Neuronal stem cell (in vitro differentiated cells): ENCODE measurements at regions not wholly inside any gene's neighbourhood (a gene's known extent, or its start where the extent isn't known, plus 50 kb on each side); places are given as distances from the start of the nearest gene placed in this dataset.

Experiments
- DNase-seq: peaks from one replicate; pipeline ENCODE4 v3.0.0-alpha.2; 2013; ENCODE audit warnings: low spot score
- H2AFZ ChIP-seq: one replicate; pipeline ENCODE4 v1.6.1; 2013; ENCODE audit warnings: mild to moderate bottlenecking, low read length, inconsistent platforms
- H2AK5ac ChIP-seq: 2 replicates; pipeline ENCODE4 v1.6.1; 2013; ENCODE audit warnings: low read depth, mild to moderate bottlenecking, inconsistent platforms, low read length, moderate library complexity, mixed read lengths
- H2BK120ac ChIP-seq: 2 replicates; pipeline ENCODE4 v1.6.1; 2013; ENCODE audit warnings: low read depth, mild to moderate bottlenecking, inconsistent platforms, low read length, moderate library complexity, mixed read lengths
- H2BK12ac ChIP-seq: one replicate; pipeline ENCODE4 v1.6.1; 2013; ENCODE audit warnings: low read length, inconsistent platforms
- H2BK15ac ChIP-seq: 2 replicates; pipeline ENCODE4 v1.6.1; 2013; ENCODE audit warnings: mild to moderate bottlenecking, low read length, inconsistent platforms, mixed read lengths
- H2BK5ac ChIP-seq: one replicate; pipeline ENCODE4 v1.6.1; 2013; ENCODE audit warnings: inconsistent platforms, mild to moderate bottlenecking, low read length, moderate library complexity
- H3K14ac ChIP-seq: one replicate; pipeline ENCODE4 v1.6.1; 2013; ENCODE audit warnings: low read length, inconsistent platforms
- H3K18ac ChIP-seq: 2 replicates; pipeline ENCODE4 v1.6.1; 2013; ENCODE audit warnings: low read length, inconsistent platforms
- H3K23ac ChIP-seq: 2 replicates; pipeline ENCODE4 v1.6.1; 2013; ENCODE audit warnings: low read depth, mild to moderate bottlenecking, mixed read lengths, low read length, inconsistent platforms; ENCODE audit not compliant: poor library complexity
- H3K27ac ChIP-seq: replicated peaks from 3 replicates; pipeline ENCODE4 v1.5.1; 2013; ENCODE audit warnings: low read length, inconsistent platforms
- H3K27me3 ChIP-seq, 3 experiments: 2 replicates each; pipeline ENCODE4 v1.6.1; 2013; ENCODE audit warnings: low read length in 3 of 3, mild to moderate bottlenecking in 2 of 3, inconsistent platforms in 1 of 3, low read depth in 1 of 3, mixed read lengths in 1 of 3, moderate library complexity in 1 of 3; ENCODE audit not compliant: control insufficient read depth in 3 of 3, insufficient read depth in 3 of 3
- H3K36me3 ChIP-seq, 2 donors: replicated peaks in 1 of 2; 2 replicates each; pipeline ENCODE4 v1.6.1; 2013; ENCODE audit warnings: low read length in 2 of 2; ENCODE audit not compliant: control insufficient read depth in 2 of 2, insufficient read depth in 2 of 2
- H3K4ac ChIP-seq: 2 replicates; pipeline ENCODE4 v1.6.1; 2013; ENCODE audit warnings: inconsistent platforms, mild to moderate bottlenecking, low read length, moderate library complexity
- H3K4me1 ChIP-seq, 2 donors: 1 replicate in 1 of 2; 2 replicates in 1 of 2; pipeline ENCODE4 v1.6.1; 2013; ENCODE audit warnings: low read length in 2 of 2, low read depth in 1 of 2; ENCODE audit not compliant: control insufficient read depth in 2 of 2, insufficient read depth in 1 of 2
- H3K4me2 ChIP-seq: one replicate; pipeline ENCODE4 v1.6.1; 2013; ENCODE audit warnings: mild to moderate bottlenecking, low read length, inconsistent platforms; ENCODE audit not compliant: insufficient read depth, poor library complexity, severe bottlenecking
- H3K4me3 ChIP-seq, 2 donors: 2 replicates each; pipeline ENCODE4 v1.5.1; 2013; ENCODE audit warnings: low read length in 2 of 2, mild to moderate bottlenecking in 2 of 2, inconsistent platforms in 1 of 2, moderate library complexity in 1 of 2
- H3K79me1 ChIP-seq: one replicate; pipeline ENCODE4 v1.6.1; 2013; ENCODE audit warnings: low read depth, mild to moderate bottlenecking, inconsistent platforms, low read length, moderate library complexity
- H3K9ac ChIP-seq: one replicate; pipeline ENCODE4 v1.6.1; 2013; ENCODE audit warnings: mild to moderate bottlenecking, low read depth, low read length, inconsistent platforms; ENCODE audit not compliant: poor library complexity
- H3K9me3 ChIP-seq, 2 donors: replicated peaks in 1 of 2; 2 replicates each; pipeline versions ENCODE3 to v1.6.1; 2013; ENCODE audit warnings: low read length in 2 of 2, mild to moderate bottlenecking in 2 of 2, inconsistent platforms in 1 of 2, low read depth in 1 of 2, mixed read lengths in 1 of 2, moderate library complexity in 1 of 2; ENCODE audit not compliant: control insufficient read depth in 2 of 2, insufficient read depth in 1 of 2
- H4K8ac ChIP-seq: one replicate; pipeline ENCODE4 v1.6.1; 2013; ENCODE audit warnings: low read depth, mild to moderate bottlenecking, inconsistent platforms, low read length, moderate library complexity
- H4K91ac ChIP-seq: one replicate; pipeline ENCODE4 v1.6.1; 2013; ENCODE audit warnings: low read length, low read depth, mild to moderate bottlenecking, inconsistent platforms; ENCODE audit not compliant: poor library complexity
- WGBS, 2 donors: extraction: QIAGEN DNeasy Blood & Tissue Kit; methylation state at CpG; one replicate each; pipeline ENCODE4 v1.1.7; 2013; ENCODE audit warnings: missing lambda C conversion rate in 2 of 2, mixed read lengths in 1 of 2; ENCODE audit not compliant: insufficient read length in 2 of 2, insufficient replicate concordance in 1 of 2; ENCODE audit errors: extremely low coverage in 2 of 2; 5-methylcytosine and 5-hydroxymethylcytosine counted together

GRCh38 chr6:91781946-91782345, 1195.1 kb upstream of the MAP3K7 start:
- Histone ChIP-seq H3K14ac (no peak overlapping the region), H3K9ac (no peak overlapping the region), H2BK15ac (no peak overlapping the region), H2BK12ac (no peak overlapping the region), H3K23ac (no peak overlapping the region), H3K9me3 (peaks cover 0 to 3% of the 10 kb centered on the region in 2 donors), H3K27ac (no peak overlapping the region), H2BK120ac (no peak overlapping the region), H3K4me1 (no peaks in the 10 kb centered on the region), H3K4me2 (no peak overlapping the region), H3K27me3 (no peaks in the 10 kb centered on the region), H3K4me3 (no peak overlapping the region), H3K4ac (no peak overlapping the region), H2AFZ (no peak overlapping the region), H4K91ac (no peak overlapping the region), H4K8ac (no peak overlapping the region), H3K36me3 (no peaks in the 10 kb centered on the region), H2BK5ac (no peak overlapping the region), H3K18ac (no peak overlapping the region), H3K79me1 (no peaks in the 10 kb centered on the region), H2AK5ac (no peak overlapping the region)
- DNase-seq: no peak
- WGBS, 2 donors: no CpG with 5 or more reads among the region's 3 CpGs

- no peak overlapping the region for H2BK120ac ChIP-seq
- no peak overlapping the region for H2BK12ac ChIP-seq
Observed at GRCh38 chr6:91780270-91780669, 1193.4 kb upstream of the MAP3K7 start.

GRCh38 chr6:91761621-91762020, 1174.7 kb upstream of the MAP3K7 start:
- H3K4me2 ChIP-seq: no peak overlapping the region
- H4K91ac ChIP-seq: no peak overlapping the region
- no peak overlapping the region for H3K9ac ChIP-seq

More at GRCh38 chr6:91780270-91780669, 1193.4 kb upstream of the MAP3K7 start:
- Histone ChIP-seq H3K27ac (no peak overlapping the region), H4K91ac (no peak overlapping the region), H3K4me2 (no peak overlapping the region), H2BK15ac (no peak overlapping the region), H3K36me3 (no peaks in the 10 kb centered on the region), H2AFZ (no peak overlapping the region), H3K9me3 (peaks cover 0 to 3% of the 10 kb centered on the region in 2 donors), H3K9ac (no peak overlapping the region), H3K23ac (no peak overlapping the region), H3K4me3 (no peak overlapping the region), H3K4ac (no peak overlapping the region), H3K79me1 (no peaks in the 10 kb centered on the region), H2AK5ac (no peak overlapping the region), H4K8ac (no peak overlapping the region), H3K18ac (no peak overlapping the region), H3K4me1 (no peaks in the 10 kb centered on the region), H3K27me3 (no peaks in the 10 kb centered on the region), H3K14ac (no peak overlapping the region), H2BK5ac (no peak overlapping the region)
- DNase-seq: no peak
- no CpG with 5 or more reads among the region's 2 CpGs for WGBS, 2 donors

DNA sequence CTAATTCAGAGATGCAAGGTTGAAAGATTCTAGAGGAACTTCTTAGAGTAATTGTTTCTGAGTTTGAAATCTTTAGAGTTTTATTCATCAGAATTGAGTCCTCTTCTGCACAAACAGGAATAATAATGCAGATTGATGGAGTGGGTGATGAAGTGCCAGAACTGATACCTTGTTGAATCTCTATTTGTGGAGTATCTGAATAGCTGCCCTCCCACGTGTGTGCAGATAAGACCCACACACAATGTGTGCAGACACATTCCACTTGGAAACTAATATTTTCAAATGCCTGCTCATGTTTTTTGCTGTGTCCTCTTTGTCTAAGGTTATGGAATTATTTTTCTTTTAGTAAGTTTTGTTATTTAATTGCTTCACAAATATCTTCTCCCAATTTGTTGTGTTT, 1167.8 kb upstream of the MAP3K7 start:
- Histone ChIP-seq H3K4me2 (no peak overlapping the region), H2BK15ac (no peak overlapping the region), H2BK120ac (no peak overlapping the region), H2AK5ac (no peak overlapping the region), H4K91ac (no peak overlapping the region), H3K14ac (no peak overlapping the region), H2BK12ac (no peak overlapping the region), H3K4me3 (no peak overlapping the region), H3K79me1 (no peaks in the 10 kb centered on the region), H3K27ac (no peak overlapping the region), H3K9ac (no peak overlapping the region), H3K18ac (no peak overlapping the region), H4K8ac (no peak overlapping the region), H3K23ac (no peak overlapping the region), H3K36me3 (no peaks in the 10 kb centered on the region), H3K4me1 (peaks cover 0 to 1% of the 10 kb centered on the region in 2 donors), H2AFZ (no peak overlapping the region), H3K9me3 (no peaks in the 10 kb centered on the region), H3K4ac (no peak overlapping the region), H3K27me3 (no peaks in the 10 kb centered on the region), H2BK5ac (no peak overlapping the region)
- WGBS, 2 donors: no CpG with 5 or more reads among the region's 1 CpG
- DNase-seq: no peak

More at GRCh38 chr6:91761621-91762020, 1174.7 kb upstream of the MAP3K7 start:
- H2BK120ac ChIP-seq: no peak overlapping the region
- H3K4ac ChIP-seq: no peak overlapping the region
- H4K8ac ChIP-seq: no peak overlapping the region
- H2AFZ ChIP-seq: no peak overlapping the region
- no peak overlapping the region for H3K18ac ChIP-seq
- no peaks in the 10 kb centered on the region for H3K79me1 ChIP-seq
- no peak overlapping the region for H3K23ac ChIP-seq
- no peak overlapping the region for H2BK15ac ChIP-seq
- no peaks in the 10 kb centered on the region for H3K36me3 ChIP-seq
- H3K4me3 ChIP-seq: no peak overlapping the region
- H3K27ac ChIP-seq: no peak overlapping the region
- no peak overlapping the region for H2AK5ac ChIP-seq
- H2BK5ac ChIP-seq: no peak overlapping the region
- H2BK12ac ChIP-seq: no peak overlapping the region
- H3K9me3 ChIP-seq: no peaks in the 10 kb centered on the region
- H3K14ac ChIP-seq: no peak overlapping the region
- no peak for DNase-seq
- H3K27me3 ChIP-seq: no peaks in the 10 kb centered on the region
- peaks cover 0 to 1% of the 10 kb centered on the region in 2 donors for H3K4me1 ChIP-seq
- no CpG with 5 or more reads among the region's 1 CpG for WGBS, 2 donors
